ENCODE measurements at regions not wholly inside any gene's neighbourhood (a gene's known extent, or its start where the extent isn't known, plus 50 kb on each side); places are given as distances from the start of the nearest gene placed in this dataset.

DNA sequence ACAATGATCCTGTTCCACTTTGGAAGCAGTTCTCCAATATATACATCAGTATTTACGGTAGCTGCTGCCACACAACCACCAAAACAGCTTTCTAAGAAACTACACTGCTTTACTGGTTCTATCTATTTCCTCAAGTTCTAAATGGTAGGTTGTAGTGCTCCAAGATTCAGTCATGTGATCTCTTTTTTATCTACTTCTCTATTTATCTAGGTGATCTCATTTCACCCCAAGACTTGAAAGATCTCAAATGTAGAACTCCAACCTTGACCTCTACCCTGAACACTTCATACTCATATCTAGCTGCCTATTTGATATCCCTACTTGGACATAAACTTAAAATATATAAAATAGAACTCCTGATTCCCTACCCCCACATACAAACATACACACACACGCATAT lies 133.9 kb upstream of the RAP1B start:
- no peaks in the 10 kb centered on the region for H3K9me2 ChIP-seq (replicated peaks; ENCODE audit: insufficient read depth, low read length)
- H3K27me3 ChIP-seq (replicated peaks; ENCODE audit: insufficient read depth, low read length): no peaks in the 10 kb centered on the region
- no peak overlapping the region for H3K4me3 ChIP-seq (ENCODE audit: low read length)
- no peaks in the 10 kb centered on the region for H4K20me1 ChIP-seq (ENCODE audit: insufficient read depth, low read length)
- no peak overlapping the region for H3K4me2 ChIP-seq (ENCODE audit: low read depth, low read length)
- no peak overlapping the region for H3K9ac ChIP-seq (ENCODE audit: low read length)
- no peaks in the 10 kb centered on the region for H3K36me3 ChIP-seq (replicated peaks; ENCODE audit: insufficient read depth, low read length)
- H3K27ac ChIP-seq (ENCODE audit: low read length): no peak overlapping the region
- H2AFZ ChIP-seq (ENCODE audit: low read length): no peak overlapping the region
- TF ChIP-seq EZH2 (optimal IDR thresholded peaks at IDR 0.05; ENCODE audit: low read depth, low read length) (no peak), EZH2phosphoT487 (IDR thresholded peaks at IDR 0.05; ENCODE audit: low read length) (no peak)
- TF ChIP-seq, protein P1, sequence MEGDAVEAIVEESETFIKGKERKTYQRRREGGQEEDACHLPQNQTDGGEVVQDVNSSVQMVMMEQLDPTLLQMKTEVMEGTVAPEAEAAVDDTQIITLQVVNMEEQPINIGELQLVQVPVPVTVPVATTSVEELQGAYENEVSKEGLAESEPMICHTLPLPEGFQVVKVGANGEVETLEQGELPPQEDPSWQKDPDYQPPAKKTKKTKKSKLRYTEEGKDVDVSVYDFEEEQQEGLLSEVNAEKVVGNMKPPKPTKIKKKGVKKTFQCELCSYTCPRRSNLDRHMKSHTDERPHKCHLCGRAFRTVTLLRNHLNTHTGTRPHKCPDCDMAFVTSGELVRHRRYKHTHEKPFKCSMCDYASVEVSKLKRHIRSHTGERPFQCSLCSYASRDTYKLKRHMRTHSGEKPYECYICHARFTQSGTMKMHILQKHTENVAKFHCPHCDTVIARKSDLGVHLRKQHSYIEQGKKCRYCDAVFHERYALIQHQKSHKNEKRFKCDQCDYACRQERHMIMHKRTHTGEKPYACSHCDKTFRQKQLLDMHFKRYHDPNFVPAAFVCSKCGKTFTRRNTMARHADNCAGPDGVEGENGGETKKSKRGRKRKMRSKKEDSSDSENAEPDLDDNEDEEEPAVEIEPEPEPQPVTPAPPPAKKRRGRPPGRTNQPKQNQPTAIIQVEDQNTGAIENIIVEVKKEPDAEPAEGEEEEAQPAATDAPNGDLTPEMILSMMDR (IDR thresholded peaks at IDR 0.05; ENCODE audit: low read length): no peak
- no peaks in the 10 kb centered on the region for H3K9me3 ChIP-seq (replicated peaks; ENCODE audit: insufficient read depth, low read length)
- H3K79me2 ChIP-seq (ENCODE audit: low read length): no peaks in the 10 kb centered on the region
- peaks cover 27% of the 10 kb centered on the region for H3K4me1 ChIP-seq (ENCODE audit: low read length)
- H3F3A ChIP-seq (ENCODE audit: insufficient read depth, low read length): peaks cover 9% of the 10 kb centered on the region
- no peak for DNase-seq

DNA sequence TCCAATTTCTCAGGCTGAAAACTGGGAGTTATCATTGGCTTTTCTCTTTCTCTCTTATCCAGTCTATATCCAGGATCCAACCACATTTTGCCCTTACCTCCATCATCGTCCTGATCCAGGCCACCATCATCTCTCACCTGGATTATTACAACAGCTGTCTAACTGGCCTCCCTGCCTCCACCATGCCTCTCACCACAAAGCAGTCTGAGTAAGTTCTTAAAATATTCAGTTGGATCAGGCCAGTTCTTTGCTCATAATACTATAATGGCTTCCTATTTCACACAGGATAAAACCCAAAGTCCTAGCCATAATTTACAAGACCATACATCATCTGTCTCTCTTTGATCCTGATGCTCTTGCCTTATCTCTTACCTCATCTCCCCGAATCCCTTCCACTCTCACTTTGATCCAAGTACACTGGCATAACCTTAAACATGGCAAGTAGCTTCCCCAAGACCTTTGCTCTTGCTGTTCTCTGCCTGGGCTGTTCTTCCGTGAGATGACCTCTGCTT lies 133.4 kb upstream of the RAP1B start:
- peaks cover 14% of the 10 kb centered on the region for H3F3A ChIP-seq (ENCODE audit: insufficient read depth, low read length)
- H3K4me1 ChIP-seq (ENCODE audit: low read length): peaks cover 32% of the 10 kb centered on the region
- no peak for DNase-seq
- H3K27ac ChIP-seq (ENCODE audit: low read length): no peak overlapping the region
- no peaks in the 10 kb centered on the region for H4K20me1 ChIP-seq (ENCODE audit: insufficient read depth, low read length)
- no peak overlapping the region for H2AFZ ChIP-seq (ENCODE audit: low read length)
- no peaks in the 10 kb centered on the region for H3K27me3 ChIP-seq (replicated peaks; ENCODE audit: insufficient read depth, low read length)
- H3K4me3 ChIP-seq (ENCODE audit: low read length): no peak overlapping the region
- no peaks in the 10 kb centered on the region for H3K36me3 ChIP-seq (replicated peaks; ENCODE audit: insufficient read depth, low read length)
- no peak overlapping the region for H3K9ac ChIP-seq (ENCODE audit: low read length)
- H3K79me2 ChIP-seq (ENCODE audit: low read length): no peaks in the 10 kb centered on the region
- no peaks in the 10 kb centered on the region for H3K9me2 ChIP-seq (replicated peaks; ENCODE audit: insufficient read depth, low read length)
- no peaks in the 10 kb centered on the region for H3K9me3 ChIP-seq (replicated peaks; ENCODE audit: insufficient read depth, low read length)
- H3K4me2 ChIP-seq (ENCODE audit: low read depth, low read length): no peak overlapping the region
- TF ChIP-seq EZH2phosphoT487 (IDR thresholded peaks at IDR 0.05; ENCODE audit: low read length) (no peak), EZH2 (optimal IDR thresholded peaks at IDR 0.05; ENCODE audit: low read depth, low read length) (no peak)
- TF ChIP-seq, protein P1 (IDR thresholded peaks at IDR 0.05; ENCODE audit: low read length): no peak

DNA sequence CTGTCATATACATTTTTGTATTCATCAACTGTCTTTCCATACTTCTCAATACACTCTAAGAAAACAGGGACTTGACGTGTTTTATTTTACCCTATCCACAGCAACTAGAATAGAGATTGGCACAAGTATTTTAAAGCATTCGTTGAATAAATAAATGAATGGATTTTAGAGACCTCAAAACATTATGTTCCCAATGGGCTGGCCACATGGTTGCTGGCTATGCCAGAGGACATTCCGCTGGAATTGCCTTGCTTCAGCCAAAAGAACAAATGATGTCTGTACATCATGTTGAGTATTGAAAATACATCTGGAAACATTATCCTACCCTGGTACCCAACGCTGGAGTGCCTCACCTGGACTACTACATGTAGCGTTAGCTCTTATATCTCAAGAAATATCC lies 132.8 kb upstream of the RAP1B start:
- no peak overlapping the region for H3K4me2 ChIP-seq (ENCODE audit: low read depth, low read length)
- H3K9me2 ChIP-seq (replicated peaks; ENCODE audit: insufficient read depth, low read length): no peaks in the 10 kb centered on the region
- H3F3A ChIP-seq (ENCODE audit: insufficient read depth, low read length): peaks cover 19% of the 10 kb centered on the region
- no peaks in the 10 kb centered on the region for H3K9me3 ChIP-seq (replicated peaks; ENCODE audit: insufficient read depth, low read length)
- H2AFZ ChIP-seq (ENCODE audit: low read length): no peak overlapping the region
- no peak overlapping the region for H3K9ac ChIP-seq (ENCODE audit: low read length)
- H3K4me1 ChIP-seq (ENCODE audit: low read length): peaks cover 35% of the 10 kb centered on the region
- H3K27me3 ChIP-seq (replicated peaks; ENCODE audit: insufficient read depth, low read length): no peaks in the 10 kb centered on the region
- TF ChIP-seq, protein P1 (IDR thresholded peaks at IDR 0.05; ENCODE audit: low read length): no peak
- TF ChIP-seq EZH2phosphoT487 (IDR thresholded peaks at IDR 0.05; ENCODE audit: low read length) (no peak), EZH2 (optimal IDR thresholded peaks at IDR 0.05; ENCODE audit: low read depth, low read length) (no peak)
- no peak overlapping the region for H3K27ac ChIP-seq (ENCODE audit: low read length)
- H3K36me3 ChIP-seq (replicated peaks; ENCODE audit: insufficient read depth, low read length): no peaks in the 10 kb centered on the region
- no peak overlapping the region for H3K4me3 ChIP-seq (ENCODE audit: low read length)
- no peak for DNase-seq
- H3K79me2 ChIP-seq (ENCODE audit: low read length): no peaks in the 10 kb centered on the region
- H4K20me1 ChIP-seq (ENCODE audit: insufficient read depth, low read length): no peaks in the 10 kb centered on the region

Data from MM.1S (cell line).